Liver (tissue), 7 donors: ENCODE measurements at regions not wholly inside any gene's neighbourhood (a gene's known extent, or its start where the extent isn't known, plus 50 kb on each side); places are given as distances from the start of the nearest gene placed in this dataset.

Experiments used
- DNase-seq: peaks from one replicate; pipeline ENCODE4 v3.0.0-alpha.2; 2017; ENCODE audit warnings: low spot score
- H3K27ac ChIP-seq, 2 donors: one replicate each; pipeline ENCODE4 v1.7.0; 2013; ENCODE audit warnings: inconsistent platforms in 2 of 2, low read length in 2 of 2, control low read depth in 1 of 2, low read depth in 1 of 2, mild to moderate bottlenecking in 1 of 2
- H3K27me3 ChIP-seq, 4 donors: one replicate each; pipeline versions ENCODE4 v1.6.1 to v1.7.0; 2013; ENCODE audit warnings: low read length in 3 of 4, inconsistent platforms in 1 of 4, mild to moderate bottlenecking in 1 of 4, moderate library complexity in 1 of 4; ENCODE audit not compliant: control insufficient read depth in 4 of 4, insufficient read depth in 4 of 4
- H3K36me3 ChIP-seq, 4 donors: one replicate each; pipeline versions ENCODE4 v1.6.1 to v1.7.0; 2013; ENCODE audit warnings: low read length in 3 of 4, mild to moderate bottlenecking in 3 of 4, low read depth in 1 of 4, moderate library complexity in 1 of 4; ENCODE audit not compliant: control insufficient read depth in 4 of 4, insufficient read depth in 3 of 4
- H3K4me1 ChIP-seq, 4 donors: one replicate each; pipeline versions ENCODE4 v1.6.1 to v1.7.0; 2013; ENCODE audit warnings: low read length in 3 of 4, mild to moderate bottlenecking in 3 of 4, moderate library complexity in 1 of 4; ENCODE audit not compliant: control insufficient read depth in 4 of 4, insufficient read depth in 4 of 4
- H3K4me3 ChIP-seq, 3 donors: one replicate each; pipeline versions ENCODE4 v1.6.1 to v1.7.0; 2013; ENCODE audit warnings: low read length in 3 of 3, control low read depth in 1 of 3, low read depth in 1 of 3, mild to moderate bottlenecking in 1 of 3
- H3K9ac ChIP-seq, 2 donors: one replicate each; pipeline ENCODE4 v1.7.0; 2013; ENCODE audit warnings: low read length in 2 of 2, mild to moderate bottlenecking in 2 of 2, moderate library complexity in 2 of 2, control low read depth in 1 of 2, low read depth in 1 of 2
- H3K9me3 ChIP-seq, 4 donors: one replicate each; pipeline versions ENCODE4 v1.6.1 to v1.7.0; 2013; ENCODE audit warnings: low read length in 3 of 4; ENCODE audit not compliant: control insufficient read depth in 4 of 4
- EGR1 ChIP-seq, 2 donors: IDR thresholded peaks; 2 replicates each; pipeline ENCODE4 v1.6.1; 2016 to 2018; ENCODE audit warnings: antibody characterized with exemption in 2 of 2, low read depth in 2 of 2
- FOXA1 ChIP-seq: IDR thresholded peaks from 2 replicates; pipeline ENCODE4 v1.6.1; 2016; ENCODE audit warnings: antibody characterized with exemption
- FOXA2 ChIP-seq: IDR thresholded peaks from 2 replicates; pipeline ENCODE4 v1.6.1; 2016; ENCODE audit warnings: antibody characterized with exemption
- GABPA ChIP-seq, 2 donors: IDR thresholded peaks in 1 of 2; conservative IDR thresholded peaks in 1 of 2; 2 replicates each; pipeline ENCODE4 v1.6.1; 2016; ENCODE audit warnings: antibody characterized with exemption in 2 of 2, mild to moderate bottlenecking in 1 of 2, moderate library complexity in 1 of 2
- HNF4A ChIP-seq, 2 donors: conservative IDR thresholded peaks; 2 replicates each; pipeline ENCODE4 v1.6.1; 2016; ENCODE audit warnings: antibody characterized with exemption in 2 of 2, mild to moderate bottlenecking in 2 of 2
- HNF4G ChIP-seq: IDR thresholded peaks from 2 replicates; pipeline ENCODE4 v1.6.1; 2016; ENCODE audit warnings: antibody characterized with exemption
- JUND ChIP-seq, 2 donors: IDR thresholded peaks; 2 replicates each; pipeline ENCODE4 v1.6.1; 2016; ENCODE audit warnings: antibody characterized with exemption in 2 of 2
- MAX ChIP-seq: IDR thresholded peaks from 2 replicates; pipeline ENCODE4 v1.6.1; 2016; ENCODE audit warnings: antibody characterized with exemption
- NR2F2 ChIP-seq: IDR thresholded peaks from 2 replicates; pipeline ENCODE4 v1.6.1; 2016; ENCODE audit warnings: antibody characterized with exemption
- RAD21 ChIP-seq, 2 donors: IDR thresholded peaks; 2 replicates each; pipeline ENCODE4 v1.6.1; 2016; ENCODE audit warnings: antibody characterized with exemption in 2 of 2, mild to moderate bottlenecking in 2 of 2
- RXRA ChIP-seq, 2 donors: IDR thresholded peaks; 2 replicates each; pipeline ENCODE4 v1.6.1; 2017 to 2018; ENCODE audit warnings: antibody characterized with exemption in 2 of 2, mild to moderate bottlenecking in 1 of 2
- TAF1 ChIP-seq: conservative IDR thresholded peaks from 2 replicates; pipeline ENCODE4 v1.6.1; 2016; ENCODE audit warnings: antibody characterized with exemption, mild to moderate bottlenecking
- YY1 ChIP-seq: IDR thresholded peaks from 2 replicates; pipeline ENCODE4 v1.6.1; 2016; ENCODE audit warnings: antibody characterized with exemption, mild to moderate bottlenecking
- WGBS: extraction: QIAGEN DNeasy Blood & Tissue Kit; methylation state at CpG from one replicate; pipeline ENCODE4 v1.1.7; 2013; 5-methylcytosine and 5-hydroxymethylcytosine counted together
- TF ChIP-seq, protein P1 (sequence below): IDR thresholded peaks from 2 replicates; pipeline ENCODE4 v1.6.1; 2016; ENCODE audit warnings: antibody characterized with exemption
- TF ChIP-seq, protein P2 (sequence below): IDR thresholded peaks from 2 replicates; pipeline ENCODE4 v1.6.1; 2016; ENCODE audit warnings: antibody characterized with exemption, mild to moderate bottlenecking
- donor health status: healthy.
- donor health status: healthy.
- donor health status: healthy.
- donor health status: healthy.

- H3K4me1 ChIP-seq = peaks cover 4 to 19% (median 15%) of the 10 kb centered on the region in 4 donors
- H3K4me3 ChIP-seq = no peak overlapping the region
- TF ChIP-seq EGR1 (IDR thresholded peaks at IDR 0.05; ENCODE audit: low read depth in 2 of 2) = no peak
- no peak for TF ChIP-seq HNF4G
- no peak for TF ChIP-seq YY1
- TF ChIP-seq FOXA1 = no peak
- TF ChIP-seq RAD21 (IDR thresholded peaks at IDR 0.05) = no peak
- TF ChIP-seq, protein P1, sequence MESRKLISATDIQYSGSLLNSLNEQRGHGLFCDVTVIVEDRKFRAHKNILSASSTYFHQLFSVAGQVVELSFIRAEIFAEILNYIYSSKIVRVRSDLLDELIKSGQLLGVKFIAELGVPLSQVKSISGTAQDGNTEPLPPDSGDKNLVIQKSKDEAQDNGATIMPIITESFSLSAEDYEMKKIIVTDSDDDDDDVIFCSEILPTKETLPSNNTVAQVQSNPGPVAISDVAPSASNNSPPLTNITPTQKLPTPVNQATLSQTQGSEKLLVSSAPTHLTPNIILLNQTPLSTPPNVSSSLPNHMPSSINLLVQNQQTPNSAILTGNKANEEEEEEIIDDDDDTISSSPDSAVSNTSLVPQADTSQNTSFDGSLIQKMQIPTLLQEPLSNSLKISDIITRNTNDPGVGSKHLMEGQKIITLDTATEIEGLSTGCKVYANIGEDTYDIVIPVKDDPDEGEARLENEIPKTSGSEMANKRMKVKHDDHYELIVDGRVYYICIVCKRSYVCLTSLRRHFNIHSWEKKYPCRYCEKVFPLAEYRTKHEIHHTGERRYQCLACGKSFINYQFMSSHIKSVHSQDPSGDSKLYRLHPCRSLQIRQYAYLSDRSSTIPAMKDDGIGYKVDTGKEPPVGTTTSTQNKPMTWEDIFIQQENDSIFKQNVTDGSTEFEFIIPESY = no peak
- TF ChIP-seq NR2F2 = no peak
- TF ChIP-seq JUND (IDR thresholded peaks at IDR 0.05) = no peak
- no peak for TF ChIP-seq MAX
- TF ChIP-seq FOXA2 = no peak
- TF ChIP-seq GABPA (IDR thresholded peaks at IDR 0.05 in 1 of 2, conservative IDR thresholded peaks at IDR 0.05 in 1 of 2) = no peak
- no peak for TF ChIP-seq TAF1
- no peak overlapping the region for H3K27ac ChIP-seq
- no peaks in the 10 kb centered on the region for H3K36me3 ChIP-seq
- no peak overlapping the region for H3K9ac ChIP-seq
- no peaks in the 10 kb centered on the region for H3K9me3 ChIP-seq
- no peaks in the 10 kb centered on the region for H3K27me3 ChIP-seq
- WGBS = 92% methylated on average over 3 of the region's 3 CpGs
- DNase-seq = no peak
These were observed 117.6 kb upstream of the SPATS2L start for GRCh38 chr2:200188876-200189275.

DNA sequence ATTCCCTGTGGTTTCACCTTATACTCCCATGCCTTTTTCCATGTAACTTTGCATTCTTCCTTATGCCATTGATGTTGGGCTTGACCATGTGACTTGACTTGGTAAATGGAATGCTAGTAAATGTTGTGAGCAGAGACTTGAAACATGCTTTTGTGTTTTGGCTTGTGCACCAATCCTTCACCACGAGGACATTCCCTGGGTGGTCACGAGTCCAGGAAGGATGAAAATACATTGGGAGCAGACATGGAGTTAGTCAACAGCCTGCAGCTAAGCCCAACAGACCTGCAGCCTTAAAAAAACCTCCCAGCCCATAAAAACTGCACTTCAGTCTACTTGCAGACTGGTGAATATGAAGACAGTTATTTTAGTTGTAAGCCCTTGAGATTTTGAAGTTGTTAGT is 116.5 kb upstream of the SPATS2L start:
- DNase-seq = no peak
- H3K9ac ChIP-seq = no peak overlapping the region
- TF ChIP-seq, protein P1 = no peak
- TF ChIP-seq FOXA1 = no peak
- TF ChIP-seq JUND (IDR thresholded peaks at IDR 0.05) = no peak
- no peak for TF ChIP-seq GABPA (IDR thresholded peaks at IDR 0.05 in 1 of 2, conservative IDR thresholded peaks at IDR 0.05 in 1 of 2)
- TF ChIP-seq EGR1 (IDR thresholded peaks at IDR 0.05; ENCODE audit: low read depth in 2 of 2) = no peak
- no peak for TF ChIP-seq YY1
- TF ChIP-seq, protein P2, sequence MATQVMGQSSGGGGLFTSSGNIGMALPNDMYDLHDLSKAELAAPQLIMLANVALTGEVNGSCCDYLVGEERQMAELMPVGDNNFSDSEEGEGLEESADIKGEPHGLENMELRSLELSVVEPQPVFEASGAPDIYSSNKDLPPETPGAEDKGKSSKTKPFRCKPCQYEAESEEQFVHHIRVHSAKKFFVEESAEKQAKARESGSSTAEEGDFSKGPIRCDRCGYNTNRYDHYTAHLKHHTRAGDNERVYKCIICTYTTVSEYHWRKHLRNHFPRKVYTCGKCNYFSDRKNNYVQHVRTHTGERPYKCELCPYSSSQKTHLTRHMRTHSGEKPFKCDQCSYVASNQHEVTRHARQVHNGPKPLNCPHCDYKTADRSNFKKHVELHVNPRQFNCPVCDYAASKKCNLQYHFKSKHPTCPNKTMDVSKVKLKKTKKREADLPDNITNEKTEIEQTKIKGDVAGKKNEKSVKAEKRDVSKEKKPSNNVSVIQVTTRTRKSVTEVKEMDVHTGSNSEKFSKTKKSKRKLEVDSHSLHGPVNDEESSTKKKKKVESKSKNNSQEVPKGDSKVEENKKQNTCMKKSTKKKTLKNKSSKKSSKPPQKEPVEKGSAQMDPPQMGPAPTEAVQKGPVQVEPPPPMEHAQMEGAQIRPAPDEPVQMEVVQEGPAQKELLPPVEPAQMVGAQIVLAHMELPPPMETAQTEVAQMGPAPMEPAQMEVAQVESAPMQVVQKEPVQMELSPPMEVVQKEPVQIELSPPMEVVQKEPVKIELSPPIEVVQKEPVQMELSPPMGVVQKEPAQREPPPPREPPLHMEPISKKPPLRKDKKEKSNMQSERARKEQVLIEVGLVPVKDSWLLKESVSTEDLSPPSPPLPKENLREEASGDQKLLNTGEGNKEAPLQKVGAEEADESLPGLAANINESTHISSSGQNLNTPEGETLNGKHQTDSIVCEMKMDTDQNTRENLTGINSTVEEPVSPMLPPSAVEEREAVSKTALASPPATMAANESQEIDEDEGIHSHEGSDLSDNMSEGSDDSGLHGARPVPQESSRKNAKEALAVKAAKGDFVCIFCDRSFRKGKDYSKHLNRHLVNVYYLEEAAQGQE = no peak
- TF ChIP-seq NR2F2 = no peak
- no peak for TF ChIP-seq HNF4A (conservative IDR thresholded peaks at IDR 0.05)
- TF ChIP-seq RXRA (IDR thresholded peaks at IDR 0.05) = no peak
- H3K36me3 ChIP-seq = no peaks in the 10 kb centered on the region
- H3K27me3 ChIP-seq = no peaks in the 10 kb centered on the region
- peaks cover 0 to 12% (median 9%) of the 10 kb centered on the region in 4 donors for H3K4me1 ChIP-seq
- 74% methylated on average over 2 of the region's 2 CpGs for WGBS
- H3K27ac ChIP-seq = no peak overlapping the region
- H3K4me3 ChIP-seq = no peak overlapping the region
- no peaks in the 10 kb centered on the region for H3K9me3 ChIP-seq
